ENCODE measurements at regions not wholly inside any gene's neighbourhood (a gene's known extent, or its start where the extent isn't known, plus 50 kb on each side); places are given as distances from the start of the nearest gene placed in this dataset.

DNA sequence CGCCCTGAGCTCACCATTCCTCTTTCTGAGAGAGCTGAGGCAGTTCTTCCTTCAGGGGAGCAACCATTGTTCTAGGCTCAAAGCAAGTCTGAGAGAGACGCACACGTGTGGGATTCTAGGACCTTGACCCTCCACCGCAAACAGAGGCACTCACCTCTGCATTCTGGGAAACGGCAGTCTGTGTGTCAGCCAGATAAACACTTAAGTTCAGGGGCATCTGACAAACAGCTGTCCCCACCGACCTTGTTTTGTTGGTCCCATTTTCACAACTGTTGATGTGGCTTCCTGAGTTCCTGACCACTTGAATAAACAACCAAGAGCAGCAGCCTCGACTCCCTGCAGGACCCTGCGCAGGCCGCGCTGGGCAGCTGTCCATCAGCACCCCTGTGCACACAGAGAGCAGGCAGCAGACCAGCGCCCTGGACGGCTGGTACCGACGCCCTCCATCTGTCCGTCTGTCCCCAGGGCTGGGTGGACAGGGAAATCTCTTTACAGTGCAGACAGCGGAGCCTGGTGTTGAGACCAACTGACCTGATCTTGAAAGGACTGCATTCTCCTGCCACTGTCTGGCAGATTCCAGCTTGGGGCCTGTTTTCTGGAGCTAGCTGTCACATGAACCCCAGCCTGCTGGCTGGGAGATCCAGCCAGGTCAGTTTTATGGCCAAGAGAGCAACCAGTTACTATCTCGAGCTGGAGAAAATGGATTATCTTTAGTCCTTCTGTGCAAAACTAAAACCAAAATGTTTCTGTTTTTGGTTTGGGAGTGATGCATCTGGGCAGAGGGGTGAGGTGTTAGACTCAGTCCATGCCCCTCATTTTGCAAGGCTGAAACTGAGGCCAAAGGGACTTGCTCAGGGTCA is 64.2 kb downstream of the FAM43A start:
- H3K4me1 ChIP-seq (ENCODE audit: control insufficient read depth, insufficient read depth, low read length), result peaks cover 26% of the 10 kb centered on the region
- no peaks in the 10 kb centered on the region for H3K9me3 Mint-ChIP-seq
- 60% methylated on average over 17 of the region's 17 CpGs for WGBS (ENCODE audit: insufficient coverage)
- H3K27ac ChIP-seq (ENCODE audit: low read length), result no peak overlapping the region
- H3K4me3 ChIP-seq (ENCODE audit: low read length), result no peak overlapping the region
- peaks cover 17 to 24% of the 10 kb centered on the region in 2 donors for H3K4me1 Mint-ChIP-seq
- H3K27me3 ChIP-seq (ENCODE audit: control insufficient read depth, insufficient read depth, low read length), result no peaks in the 10 kb centered on the region
- H3K27ac Mint-ChIP-seq, result peak overlapping the region; percentile 34 to 59
- no peaks in the 10 kb centered on the region for H3K36me3 ChIP-seq (ENCODE audit: control insufficient read depth, insufficient read depth, low read length)
- H3K9me3 ChIP-seq (ENCODE audit: control insufficient read depth, insufficient read depth, low read length), result no peaks in the 10 kb centered on the region
- DNase-seq, result no peak
- no peak for TF ChIP-seq CTCF (IDR thresholded peaks at IDR 0.05)
- H3K36me3 Mint-ChIP-seq, result no peaks in the 10 kb centered on the region
- peaks cover 0 to 5% of the 10 kb centered on the region in 2 donors for H3K27me3 Mint-ChIP-seq (ENCODE audit: low read depth in 2 of 2)
- peak in 2 of 3 donors; percentile 44 to 53 for ATAC-seq
- intact Hi-C loops (cut with micrococcal nuclease), result no loop called here
- H3K4me3 Mint-ChIP-seq, result peak overlapping the region; percentile 54

GRCh38 chr3:194750491-194750828 is 64.8 kb downstream of the FAM43A start:
- Mint-ChIP-seq H3K27ac (no peak overlapping the region), H3K4me3 (no peak overlapping the region), H3K36me3 (no peaks in the 10 kb centered on the region), H3K9me3 (no peaks in the 10 kb centered on the region), H3K4me1 (peaks cover 17 to 24% of the 10 kb centered on the region in 2 donors), H3K27me3 (ENCODE audit: low read depth in 2 of 2) (peaks cover 0 to 5% of the 10 kb centered on the region in 2 donors)
- no peaks in the 10 kb centered on the region for H3K27me3 ChIP-seq (ENCODE audit: control insufficient read depth, insufficient read depth, low read length)
- H3K27ac ChIP-seq (ENCODE audit: low read length), result no peak overlapping the region
- H3K9me3 ChIP-seq (ENCODE audit: control insufficient read depth, insufficient read depth, low read length), result no peaks in the 10 kb centered on the region
- 95% methylated on average over 5 of the region's 5 CpGs for WGBS (ENCODE audit: insufficient coverage)
- H3K4me3 ChIP-seq (ENCODE audit: low read length), result no peak overlapping the region
- DNase-seq, result no peak
- intact Hi-C loops (cut with micrococcal nuclease), result no loop called here
- H3K4me1 ChIP-seq (ENCODE audit: control insufficient read depth, insufficient read depth, low read length), result peaks cover 26% of the 10 kb centered on the region
- no peak for ATAC-seq
- no peaks in the 10 kb centered on the region for H3K36me3 ChIP-seq (ENCODE audit: control insufficient read depth, insufficient read depth, low read length)
- no peak for TF ChIP-seq CTCF (IDR thresholded peaks at IDR 0.05)

- H3K27ac Mint-ChIP-seq, result no peak overlapping the region
- Histone ChIP-seq H3K9me3 (ENCODE audit: control insufficient read depth, insufficient read depth, low read length) (no peaks in the 10 kb centered on the region), H3K4me1 (ENCODE audit: control insufficient read depth, insufficient read depth, low read length) (no peaks in the 10 kb centered on the region), H3K27ac (ENCODE audit: low read length) (no peak overlapping the region), H3K27me3 (ENCODE audit: control insufficient read depth, insufficient read depth, low read length) (no peaks in the 10 kb centered on the region), H3K36me3 (ENCODE audit: control insufficient read depth, insufficient read depth, low read length) (no peaks in the 10 kb centered on the region), H3K4me3 (ENCODE audit: low read length) (no peak overlapping the region)
- no peaks in the 10 kb centered on the region for H3K36me3 Mint-ChIP-seq
- intact Hi-C loops (cut with micrococcal nuclease), result no loop called here
- H3K9me3 Mint-ChIP-seq, result no peaks in the 10 kb centered on the region
- ATAC-seq, result peak in 1 of 3 donors; percentile 9
- no peak for TF ChIP-seq CTCF (IDR thresholded peaks at IDR 0.05)
- 92% methylated on average over 29 of the region's 29 CpGs for WGBS (ENCODE audit: insufficient coverage)
- H3K4me3 Mint-ChIP-seq, result no peak overlapping the region
- H3K4me1 Mint-ChIP-seq, result no peaks in the 10 kb centered on the region
- H3K27me3 Mint-ChIP-seq (ENCODE audit: low read depth in 2 of 2), result no peaks in the 10 kb centered on the region
- no peak for DNase-seq
Observed at GRCh38 chr3:194755671-194756459, 70.2 kb downstream of the FAM43A start.
